Lung microvascular endothelial cell (primary cell): ENCODE measurements at regions not wholly inside any gene's neighbourhood (a gene's known extent, or its start where the extent isn't known, plus 50 kb on each side); places are given as distances from the start of the nearest gene placed in this dataset.

Experiments
- DNase-seq, 2 donors: peaks; one replicate each; pipeline versions ENCODE4 v3.0.0 to v3.0.0-alpha.2; 2010; ENCODE audit warnings: low read depth in 2 of 2

DNA sequence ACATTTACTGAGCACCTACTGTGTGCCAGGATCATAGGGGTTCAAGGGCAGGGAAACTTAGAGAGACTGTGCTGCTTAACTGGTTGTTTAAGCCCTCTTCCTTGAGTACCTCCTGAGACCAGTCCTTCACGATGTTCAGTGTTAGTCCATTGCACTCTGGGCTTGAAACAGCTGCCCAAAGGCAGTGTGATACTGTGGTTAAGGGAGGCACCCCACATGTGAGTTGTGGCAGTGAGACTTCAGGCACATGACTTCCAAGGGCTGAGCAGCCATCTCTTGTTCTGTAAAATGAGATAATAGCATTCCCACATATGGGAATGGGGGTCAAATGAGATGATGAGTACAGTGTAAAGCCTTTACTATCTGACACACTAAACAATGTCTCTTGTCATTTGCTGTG is 75.1 kb downstream of the LINGO1 start:
- DNase-seq, result no peak

DNA sequence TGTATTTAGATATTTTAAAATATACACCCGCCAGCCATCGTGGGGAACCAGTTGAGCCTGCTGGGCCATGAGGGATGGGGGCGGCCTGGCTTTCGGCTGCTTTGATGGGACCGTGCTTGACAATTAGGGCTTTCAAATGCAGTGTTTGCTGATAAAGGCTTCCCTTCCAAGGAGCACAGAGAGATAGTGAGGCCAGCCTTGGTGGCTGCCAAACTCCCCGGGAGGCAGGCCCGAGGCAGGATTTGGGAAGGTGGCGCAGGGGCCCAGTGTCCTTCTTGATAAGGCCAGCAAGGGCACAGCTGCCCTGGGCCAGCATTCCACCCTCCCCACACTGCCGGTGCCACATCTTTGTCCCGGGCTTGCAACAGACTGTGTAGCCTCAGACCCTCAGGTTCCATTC is 75.6 kb downstream of the LINGO1 start:
- no peak for DNase-seq

DNA sequence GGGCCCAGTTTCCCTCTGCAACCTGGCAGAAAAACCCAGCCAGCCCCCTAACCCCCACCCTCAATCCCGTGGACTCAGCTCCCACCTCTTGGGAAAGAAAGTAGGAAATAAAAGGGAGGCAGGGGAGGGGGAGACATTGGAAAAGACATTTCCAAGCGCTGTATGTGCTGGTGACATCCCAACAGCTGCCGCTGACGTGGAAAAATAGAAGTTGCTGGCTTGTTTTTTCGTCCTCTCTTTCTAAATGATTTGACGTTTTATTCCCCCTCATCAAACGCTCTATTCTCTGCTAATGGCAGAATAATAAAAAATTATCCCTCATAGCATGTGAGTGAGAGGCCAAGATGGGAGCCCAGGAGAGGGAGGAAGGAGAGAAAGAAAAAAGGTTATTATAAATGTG is 76.1 kb downstream of the LINGO1 start:
- no peak for DNase-seq

DNA sequence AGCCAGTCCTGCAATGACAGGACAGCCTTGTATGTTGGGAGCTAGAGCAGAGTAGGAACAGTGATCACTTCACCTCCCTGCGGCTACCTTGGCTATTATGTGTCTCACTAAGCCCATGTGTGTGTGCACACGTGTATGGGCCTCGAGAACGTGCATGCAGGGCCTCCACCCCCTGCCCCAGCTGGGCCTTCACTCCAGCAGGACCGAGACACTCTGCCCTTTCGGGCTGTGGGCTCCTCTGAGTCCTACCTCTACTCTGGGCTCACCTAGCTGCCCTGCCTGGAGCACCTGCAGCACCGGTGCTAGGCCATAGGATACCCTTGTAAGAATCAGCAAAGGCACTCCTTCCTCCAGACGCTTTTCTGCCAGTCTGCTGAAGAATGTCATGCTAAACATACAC is 77.5 kb downstream of the LINGO1 start:
- no peak for DNase-seq

DNA sequence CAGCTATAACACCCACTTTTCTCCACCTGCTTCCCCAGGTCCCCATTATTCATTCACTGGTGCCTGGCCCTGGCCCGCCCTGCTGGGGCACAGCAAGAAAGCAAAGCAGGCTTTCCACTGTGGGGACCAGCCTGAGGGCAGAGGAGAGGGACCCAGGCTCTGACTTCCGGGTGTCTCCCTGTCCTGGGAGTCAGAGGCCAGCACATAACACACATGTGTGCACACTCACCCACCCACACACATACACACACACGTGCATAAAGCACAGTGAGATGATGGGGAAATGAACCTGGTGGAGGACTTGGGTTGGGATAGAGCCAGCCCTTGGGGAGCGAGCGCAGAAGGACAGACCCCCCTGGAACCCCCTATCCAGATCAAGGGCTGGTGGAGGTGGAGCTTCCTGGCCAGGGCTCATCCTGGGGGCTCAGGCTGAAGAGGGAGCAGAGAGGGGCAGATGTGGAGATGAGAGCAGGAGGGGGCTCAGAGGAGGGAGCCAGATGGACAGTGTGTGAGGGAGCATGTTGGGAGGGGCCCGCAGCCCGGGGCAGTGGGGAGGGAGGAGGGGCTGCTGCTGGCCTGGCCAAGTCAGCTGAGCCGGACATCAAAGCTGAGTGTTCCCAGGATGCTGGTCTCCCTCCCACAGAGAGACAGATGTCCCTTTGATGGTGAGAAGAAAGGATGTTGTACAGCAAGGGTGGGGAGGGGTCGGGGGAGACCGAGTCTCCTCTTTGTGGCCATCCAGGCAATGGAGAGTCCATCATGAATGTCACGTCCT is 78.2 kb downstream of the LINGO1 start:
- no peak for DNase-seq

DNA sequence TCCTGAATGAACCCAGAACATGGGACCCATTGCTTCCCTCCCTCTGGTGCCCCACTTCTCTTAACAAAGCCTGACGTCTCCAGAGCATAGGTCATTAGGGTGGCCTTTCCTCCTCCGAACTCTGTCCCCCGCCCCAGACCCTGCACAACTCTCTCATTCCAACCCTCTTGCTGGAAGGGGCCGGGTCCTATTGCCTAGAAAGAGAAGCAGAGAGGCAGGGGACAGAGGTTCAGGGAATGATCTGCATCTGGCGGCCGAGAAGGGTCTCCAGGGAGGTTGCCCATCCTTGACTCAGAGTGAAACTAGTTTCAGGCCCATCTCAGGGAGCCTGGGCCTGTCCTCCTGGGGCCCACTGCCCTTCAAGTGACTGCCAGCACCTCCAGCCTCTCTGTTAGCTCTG is 79.0 kb downstream of the LINGO1 start:
- DNase-seq, result no peak

DNA sequence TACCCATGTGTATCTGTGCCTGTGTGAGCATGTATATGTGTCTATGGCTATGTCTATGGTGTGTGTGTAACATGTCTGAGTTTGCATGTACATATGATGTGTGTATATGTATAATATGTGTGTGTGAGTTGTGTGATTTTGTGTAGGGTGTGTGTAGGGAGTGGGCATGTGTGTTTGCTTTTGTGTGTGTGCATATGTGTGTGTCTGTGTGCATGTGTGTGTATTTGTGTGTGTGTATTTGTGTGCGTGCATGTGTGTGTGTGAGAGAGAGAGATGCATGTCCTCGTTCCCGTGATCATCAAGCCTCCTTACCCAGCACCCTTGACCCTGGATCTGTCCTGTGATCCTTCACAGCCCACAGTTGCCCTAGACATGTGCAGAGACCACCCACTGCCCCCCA is 79.5 kb downstream of the LINGO1 start:
- no peak for DNase-seq

DNA sequence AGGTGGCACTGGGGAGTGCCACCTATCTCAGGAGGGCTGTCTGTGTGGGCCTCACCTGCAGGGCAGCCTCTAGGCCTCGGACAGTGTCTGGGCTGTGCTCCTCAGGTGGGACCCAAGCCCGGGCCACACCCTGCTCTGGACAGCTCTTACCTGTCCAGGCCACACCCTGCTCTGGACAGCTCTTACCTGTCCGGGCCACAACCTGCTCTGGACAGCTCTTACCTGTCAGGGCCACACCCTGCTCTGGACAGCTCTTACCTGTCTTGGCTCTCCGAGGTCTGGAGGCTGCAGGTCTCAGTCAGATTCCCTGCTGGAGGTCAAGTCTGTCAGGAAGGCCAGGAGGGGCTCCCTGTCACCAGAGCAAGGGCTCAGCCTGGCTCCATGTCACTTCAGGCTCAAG is 80.6 kb downstream of the LINGO1 start:
- DNase-seq, result no peak

DNA sequence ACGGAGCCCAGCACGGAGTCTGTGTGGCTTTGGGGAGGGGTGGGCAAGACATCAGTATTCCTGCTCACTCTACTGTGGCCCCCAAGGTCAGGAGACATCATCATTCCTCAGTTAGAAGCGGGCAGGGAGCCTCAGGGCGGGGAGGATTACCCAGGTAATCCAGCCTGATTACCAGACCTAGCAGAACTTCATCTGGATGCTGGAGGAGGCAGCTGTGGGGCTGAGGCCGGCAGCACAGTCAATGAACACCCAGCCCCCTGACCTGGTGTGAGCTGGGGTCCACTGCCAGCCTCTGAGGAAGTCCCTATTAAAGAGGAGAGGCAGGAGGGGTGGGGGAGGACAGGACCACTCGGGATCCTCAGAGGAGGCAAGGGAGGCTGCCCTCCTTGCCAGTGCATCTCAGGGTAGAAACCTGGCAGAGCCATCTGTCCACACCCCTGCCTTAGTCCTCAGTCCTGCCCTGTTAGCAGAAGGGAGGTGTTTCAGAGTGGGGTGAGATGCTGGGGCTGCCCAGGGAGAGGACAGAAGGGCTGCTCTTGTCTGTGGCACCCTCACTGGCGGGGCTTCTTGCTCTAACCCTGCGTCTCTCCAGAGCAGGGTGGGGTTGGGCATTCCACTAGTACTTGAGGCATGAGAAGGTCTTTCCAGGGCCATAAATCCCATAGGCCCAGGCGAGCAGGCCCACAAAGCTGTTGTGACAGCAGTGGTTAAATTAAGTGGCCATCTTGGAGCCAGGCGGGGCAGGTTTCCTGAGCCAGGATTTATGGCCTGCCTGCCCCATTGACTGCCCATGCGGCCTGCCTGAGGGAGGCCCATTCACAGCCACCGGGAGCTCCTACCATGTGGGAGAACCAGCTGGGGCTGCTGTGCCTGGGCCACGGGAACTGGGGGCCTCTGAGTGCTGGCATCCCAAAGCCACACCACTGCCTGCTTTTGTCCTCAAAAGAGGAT is 82.1 kb downstream of the LINGO1 start:
- no peak for DNase-seq

DNA sequence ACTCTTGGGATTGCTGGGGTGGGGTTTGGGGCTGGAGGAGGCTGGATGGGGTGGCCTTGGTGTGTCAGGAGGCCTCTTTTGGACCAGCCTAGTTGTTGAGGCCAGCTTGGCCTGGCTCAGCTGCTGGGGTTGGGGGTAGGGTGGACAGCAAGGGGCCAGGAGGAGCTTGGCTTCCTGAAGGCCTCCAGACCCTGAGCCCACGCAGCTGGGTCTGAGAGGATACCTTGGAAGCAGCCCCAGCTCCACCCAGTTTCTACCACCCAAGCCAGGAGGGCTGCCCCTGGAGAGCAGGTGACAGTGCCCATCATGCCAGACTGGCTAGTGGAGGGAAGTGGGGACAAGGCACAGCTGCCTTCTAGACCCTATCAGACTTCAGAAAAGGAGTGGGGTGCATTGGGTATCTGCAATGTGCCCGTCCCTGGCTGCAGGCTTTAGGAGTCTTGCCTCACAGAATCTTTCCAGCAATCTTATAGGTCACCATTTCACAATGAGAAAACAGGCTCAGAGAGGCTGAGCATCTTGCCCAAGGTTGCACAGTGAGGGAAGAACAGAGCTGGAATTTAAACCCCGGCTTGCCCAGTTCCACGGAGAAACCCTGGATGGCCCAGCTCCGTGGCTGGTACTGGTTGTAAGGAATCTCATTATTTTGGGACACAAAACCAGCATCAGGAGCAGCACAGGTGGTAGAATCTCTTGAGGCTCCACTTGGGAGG is 83.0 kb downstream of the LINGO1 start:
- DNase-seq, result no peak

DNA sequence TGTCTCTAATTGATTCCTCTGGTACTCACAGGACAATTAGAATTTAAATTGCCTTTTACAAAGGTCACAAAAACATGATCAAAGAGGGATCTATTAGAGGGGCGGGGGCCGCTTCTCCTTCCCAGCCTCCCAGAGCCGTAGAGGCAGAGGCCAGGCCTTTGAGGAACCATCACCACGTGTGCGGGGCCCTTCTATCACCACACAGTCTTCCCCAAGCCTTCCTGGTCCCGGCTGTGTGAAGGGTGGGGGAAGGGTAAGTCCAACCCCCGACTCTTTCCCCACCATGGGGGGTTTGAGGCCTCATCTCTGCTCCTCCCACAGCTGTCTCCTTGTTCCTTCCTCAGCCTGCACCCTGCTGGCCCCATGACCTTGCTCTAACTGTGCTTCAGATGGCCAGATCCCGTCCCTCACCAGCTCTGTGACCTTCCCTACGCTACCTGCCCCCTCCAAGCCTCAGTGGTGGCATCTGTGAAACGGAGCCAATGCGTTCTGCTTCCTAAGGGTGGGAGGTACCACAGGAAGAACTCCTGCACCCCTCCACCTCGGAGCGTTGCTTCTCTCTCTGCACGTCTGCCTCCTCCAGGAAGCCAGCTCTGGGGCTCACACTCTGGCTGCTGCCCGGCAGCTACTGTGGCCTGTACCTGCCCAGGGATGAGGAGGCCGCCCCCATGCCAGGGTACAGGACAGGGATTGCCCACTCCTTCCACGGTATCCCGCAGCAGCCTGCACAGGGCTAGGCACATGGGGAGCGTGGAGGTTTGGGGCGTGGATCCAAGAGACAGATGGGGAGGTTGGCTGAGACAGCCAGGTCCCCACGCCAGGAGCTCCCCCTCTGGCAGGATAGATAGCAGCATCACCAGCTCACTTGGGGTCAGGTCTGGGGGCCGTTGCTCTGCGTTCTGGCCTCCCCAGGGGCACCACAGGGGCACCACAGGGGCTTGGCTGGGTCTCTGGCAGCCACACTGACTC is 83.8 kb downstream of the LINGO1 start:
- DNase-seq, result no peak

DNA sequence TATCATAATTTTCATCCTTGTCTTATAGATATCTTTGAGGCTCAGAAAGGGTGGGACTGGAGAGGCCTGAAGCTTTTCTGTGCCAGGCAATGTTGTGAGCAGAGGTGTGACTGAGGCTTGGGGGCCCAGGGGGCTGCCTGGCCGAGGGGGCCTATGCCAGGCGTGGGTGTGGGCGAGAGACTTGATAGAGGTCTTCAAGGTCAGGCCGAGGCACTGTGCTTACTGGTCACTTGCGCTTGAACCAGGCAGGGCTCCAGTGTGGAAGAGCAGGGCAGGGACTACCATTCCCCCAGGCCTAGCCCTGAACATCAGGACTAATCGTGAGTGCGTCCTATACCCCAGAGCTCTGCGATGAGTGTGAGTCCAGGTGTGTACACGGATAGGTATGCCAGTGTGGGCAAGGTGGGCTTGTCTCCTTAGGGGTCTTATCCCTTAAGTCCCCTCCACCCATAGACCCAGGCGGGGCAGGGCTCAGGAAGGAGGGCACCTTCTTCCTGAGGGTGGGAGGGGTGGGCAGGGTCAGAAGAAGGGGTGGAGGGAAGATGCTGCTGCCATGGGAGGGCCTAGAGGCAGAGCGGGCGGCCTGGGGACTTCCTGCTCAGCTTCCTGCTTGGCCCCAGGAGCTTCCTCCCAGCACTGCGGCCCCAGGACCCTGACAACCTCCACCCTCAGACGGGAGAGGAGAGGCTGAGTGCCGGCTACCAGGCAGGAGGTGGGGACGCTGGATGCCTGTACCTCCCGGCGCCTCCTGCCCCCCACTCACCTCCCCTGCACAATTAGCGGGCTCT is 84.7 kb downstream of the LINGO1 start:
- DNase-seq, result no peak

DNA sequence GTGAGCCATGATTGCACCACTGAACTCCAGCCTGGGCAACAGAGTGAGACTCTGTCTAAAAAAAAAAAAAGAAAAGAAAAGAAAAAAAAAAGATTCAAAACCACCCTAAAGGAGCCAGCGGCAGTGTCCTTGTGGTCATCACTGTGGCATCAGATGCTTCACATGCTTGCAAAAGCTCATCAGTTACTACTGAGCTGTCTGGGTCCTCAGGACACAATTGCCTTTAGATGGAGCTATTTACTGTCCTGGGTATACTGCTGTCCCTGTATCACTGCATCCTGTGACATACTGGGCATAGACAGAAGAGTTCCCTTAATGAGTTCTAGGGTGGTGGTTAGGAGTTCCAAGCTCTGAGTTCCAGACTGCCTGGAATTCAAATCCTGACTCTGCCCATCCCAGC is 85.8 kb downstream of the LINGO1 start:
- DNase-seq, result no peak

DNA sequence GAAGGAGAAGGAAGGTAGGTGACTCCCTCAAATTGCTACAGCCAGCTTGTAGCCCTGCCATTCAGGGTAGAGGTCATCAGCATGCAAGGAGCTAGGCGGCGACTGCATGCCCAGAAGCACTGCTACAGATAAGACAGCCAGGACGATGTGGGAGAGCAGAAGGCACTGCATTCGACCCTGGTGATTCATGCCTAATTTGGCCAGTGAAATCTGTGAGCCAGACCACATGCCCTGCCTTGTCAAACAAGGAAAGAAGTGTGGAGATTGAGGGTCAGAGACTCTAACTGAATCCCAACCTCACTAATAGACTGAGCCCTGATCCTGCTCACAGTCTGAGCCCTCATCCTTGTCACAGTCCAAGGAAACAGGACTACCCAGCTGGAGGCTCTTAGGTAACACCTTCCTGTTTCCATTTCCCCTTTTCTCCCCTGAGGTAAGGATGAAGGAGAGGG is 86.6 kb downstream of the LINGO1 start:
- DNase-seq, result peak; percentile 13 to 38

DNA sequence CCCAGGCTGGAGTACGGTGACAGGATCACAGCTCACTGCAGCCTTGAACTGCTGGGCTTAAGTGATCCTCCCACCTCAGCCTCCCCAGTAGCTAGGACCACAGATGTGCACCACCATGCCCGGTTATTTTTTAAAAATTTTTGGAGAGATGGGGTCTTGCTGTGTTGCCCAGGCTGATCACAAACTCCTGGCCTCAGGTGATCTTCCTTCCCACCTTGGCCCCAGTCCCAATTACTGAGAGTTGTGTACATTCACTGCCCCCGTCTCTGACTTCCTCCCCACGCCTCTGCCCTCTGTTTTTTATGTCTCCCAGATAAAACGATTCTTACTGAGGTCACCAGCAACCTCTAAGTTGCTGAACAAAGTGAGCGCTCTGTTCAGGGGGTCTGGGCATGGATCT is 87.7 kb downstream of the LINGO1 start:
- DNase-seq, result no peak

DNA sequence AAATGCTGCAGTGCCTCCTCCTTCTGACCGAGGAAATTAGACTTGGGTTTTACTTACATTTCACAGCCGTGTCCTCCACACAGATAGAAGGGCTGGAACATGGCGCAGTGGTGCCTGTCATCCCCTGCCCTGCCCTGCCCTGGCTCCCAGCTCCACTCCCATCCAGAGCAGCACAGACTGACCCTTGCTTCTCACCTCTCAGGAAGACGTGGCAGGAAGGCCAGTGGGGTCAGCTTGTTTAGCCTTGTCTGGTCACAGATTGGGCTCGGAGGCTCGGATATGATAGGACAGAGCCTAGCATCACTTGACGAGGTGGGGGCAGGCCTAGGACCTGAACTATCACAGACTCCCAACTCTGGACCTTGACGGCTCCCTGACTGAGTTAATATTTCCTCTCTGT is 88.5 kb downstream of the LINGO1 start:
- no peak for DNase-seq

DNA sequence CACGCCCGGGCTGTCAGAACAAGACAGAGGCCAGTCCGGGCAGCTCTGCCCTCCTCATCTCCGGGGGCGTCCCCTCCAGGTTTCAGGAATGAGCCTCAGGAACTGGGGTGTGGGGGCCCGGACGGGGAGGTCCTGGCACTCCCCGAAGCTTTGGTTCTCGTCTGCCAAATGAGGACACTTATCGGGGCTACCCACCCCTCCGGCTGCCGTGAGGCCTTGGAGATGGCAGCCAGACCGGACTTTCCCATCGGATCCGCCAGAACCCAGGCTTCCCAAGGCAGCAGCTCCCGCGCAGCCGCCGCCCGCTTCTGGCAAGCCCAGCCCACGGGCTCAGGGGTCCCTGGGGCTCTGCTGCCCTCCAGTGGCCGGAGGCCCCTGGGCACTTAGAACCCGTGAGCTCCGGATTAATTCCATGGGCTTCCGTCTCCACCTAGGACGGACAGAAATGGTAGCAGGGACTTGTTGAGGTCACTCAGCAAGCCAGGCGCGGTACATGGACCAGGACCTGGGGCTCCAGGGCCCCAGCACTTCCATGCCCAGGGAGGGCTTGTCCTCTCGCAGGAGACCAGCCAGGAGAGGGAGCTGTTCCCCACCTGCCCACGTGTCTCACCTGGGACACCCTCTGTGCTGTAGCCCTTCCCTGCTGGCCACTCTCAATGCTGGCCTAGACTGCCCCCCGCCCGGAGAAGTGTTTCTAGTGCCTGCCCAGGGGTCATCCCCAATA is 89.4 kb downstream of the LINGO1 start:
- peak; percentile 88 to 92 for DNase-seq

DNA sequence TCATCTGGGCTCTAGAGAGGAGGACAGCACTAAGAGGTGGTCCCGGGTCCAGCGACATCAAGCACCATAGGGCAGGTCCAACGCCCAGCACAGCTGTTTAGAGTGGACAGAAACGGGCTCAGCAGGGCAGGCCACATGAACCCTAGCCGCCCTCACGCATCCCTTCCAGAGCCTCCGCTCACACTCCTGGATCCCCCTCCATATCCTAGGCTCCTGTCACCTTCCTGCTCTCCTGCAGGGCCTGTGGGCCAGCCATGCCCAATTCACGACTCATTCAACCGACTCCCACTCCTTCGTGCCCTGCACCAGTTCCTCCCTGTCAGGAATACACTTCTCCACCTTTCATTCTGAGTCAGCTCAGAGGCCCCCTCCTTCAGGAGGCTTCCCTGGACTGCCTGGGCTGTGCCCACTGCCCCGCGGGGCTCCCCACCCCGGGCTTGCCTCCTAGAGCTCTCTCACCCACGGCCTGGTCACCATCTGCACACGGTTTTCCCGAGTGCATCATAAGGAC is 90.2 kb downstream of the LINGO1 start:
- no peak for DNase-seq
